GM10266 (cell line): ENCODE measurements at regions not wholly inside any gene's neighbourhood (a gene's known extent, or its start where the extent isn't known, plus 50 kb on each side); places are given as distances from the start of the nearest gene placed in this dataset.

Experiments
- DNase-seq: peaks from one replicate; pipeline ENCODE4 v3.0.0; 2012; ENCODE audit errors: extremely low spot score
- TF ChIP-seq, protein P1 (sequence below): IDR thresholded peaks from 2 replicates; pipeline ENCODE4 v1.5.1; 2012; ENCODE audit warnings: mild to moderate bottlenecking, low read depth; ENCODE audit not compliant: control insufficient read depth, insufficient read depth; ENCODE audit errors: missing control alignments

GRCh38 chr7:18352339-18353255 lies 143.0 kb upstream of the HDAC9 start:
- peak; percentile 10 for DNase-seq

DNA sequence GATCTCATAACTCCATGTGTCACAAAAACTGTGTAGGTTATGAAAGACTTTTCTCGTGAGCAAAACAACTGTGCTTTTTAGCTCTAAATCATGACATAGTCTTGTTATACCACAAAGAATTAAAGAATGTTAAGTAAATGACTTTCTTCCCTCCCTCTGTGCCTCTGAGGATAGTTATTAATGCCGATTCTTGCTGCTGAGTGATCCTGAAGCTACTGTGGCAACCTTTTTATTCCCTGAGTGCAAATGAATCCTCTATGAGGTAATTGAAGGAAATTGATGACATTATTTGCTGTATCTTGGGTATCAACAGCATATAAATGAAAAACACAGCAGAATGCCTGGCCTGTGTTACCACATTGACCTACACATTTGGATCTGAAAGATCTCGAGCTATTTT lies 142.2 kb upstream of the HDAC9 start:
- no peak for DNase-seq
- TF ChIP-seq, protein P1, sequence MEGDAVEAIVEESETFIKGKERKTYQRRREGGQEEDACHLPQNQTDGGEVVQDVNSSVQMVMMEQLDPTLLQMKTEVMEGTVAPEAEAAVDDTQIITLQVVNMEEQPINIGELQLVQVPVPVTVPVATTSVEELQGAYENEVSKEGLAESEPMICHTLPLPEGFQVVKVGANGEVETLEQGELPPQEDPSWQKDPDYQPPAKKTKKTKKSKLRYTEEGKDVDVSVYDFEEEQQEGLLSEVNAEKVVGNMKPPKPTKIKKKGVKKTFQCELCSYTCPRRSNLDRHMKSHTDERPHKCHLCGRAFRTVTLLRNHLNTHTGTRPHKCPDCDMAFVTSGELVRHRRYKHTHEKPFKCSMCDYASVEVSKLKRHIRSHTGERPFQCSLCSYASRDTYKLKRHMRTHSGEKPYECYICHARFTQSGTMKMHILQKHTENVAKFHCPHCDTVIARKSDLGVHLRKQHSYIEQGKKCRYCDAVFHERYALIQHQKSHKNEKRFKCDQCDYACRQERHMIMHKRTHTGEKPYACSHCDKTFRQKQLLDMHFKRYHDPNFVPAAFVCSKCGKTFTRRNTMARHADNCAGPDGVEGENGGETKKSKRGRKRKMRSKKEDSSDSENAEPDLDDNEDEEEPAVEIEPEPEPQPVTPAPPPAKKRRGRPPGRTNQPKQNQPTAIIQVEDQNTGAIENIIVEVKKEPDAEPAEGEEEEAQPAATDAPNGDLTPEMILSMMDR = no peak

More at GRCh38 chr7:18352339-18353255, 143.0 kb upstream of the HDAC9 start:
- TF ChIP-seq, protein P1 = peak; percentile 72

DNA sequence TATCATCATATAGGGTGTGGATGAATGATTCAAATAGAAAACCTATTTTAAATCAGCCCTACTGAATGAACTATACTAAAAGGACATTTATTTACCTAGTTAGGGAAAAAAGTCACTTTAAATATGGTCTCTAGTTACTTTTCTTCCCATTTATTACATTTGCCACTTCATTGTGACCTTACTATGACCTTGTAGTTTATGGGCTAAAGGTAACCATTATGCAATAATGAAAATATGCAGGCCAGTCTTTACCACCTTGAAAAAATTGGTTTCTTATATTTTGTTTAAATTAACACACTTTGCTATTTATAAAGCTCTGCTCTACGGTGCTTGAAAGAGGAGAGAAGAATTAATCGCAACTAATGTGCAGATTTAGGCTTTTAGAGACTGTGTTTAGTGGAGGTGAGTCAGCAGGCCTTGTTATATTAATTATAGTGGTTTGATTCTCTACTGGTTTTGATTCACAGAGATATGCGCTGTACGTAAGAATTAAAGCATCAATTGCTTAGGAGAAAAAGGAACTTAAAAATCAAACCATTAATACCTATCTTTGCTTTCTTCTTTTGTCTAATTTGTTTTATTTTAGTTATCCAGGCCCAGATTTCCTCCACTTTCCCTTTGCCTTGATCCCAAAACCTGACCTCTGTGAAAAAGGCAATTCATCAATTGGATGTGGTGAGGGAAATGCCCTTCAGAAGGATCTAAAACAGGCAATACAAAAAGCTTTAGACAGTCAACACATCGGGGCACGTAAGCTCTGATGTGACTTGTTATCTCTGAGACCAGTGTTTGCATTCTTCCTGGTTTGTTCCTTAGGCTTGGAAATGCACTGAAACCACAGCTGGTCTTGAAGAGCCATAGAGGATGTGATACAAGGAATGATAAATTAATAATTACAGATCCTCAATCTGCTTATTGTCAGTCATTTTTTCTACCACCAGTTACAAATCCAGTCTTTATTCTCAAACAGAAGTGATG lies 141.2 kb upstream of the HDAC9 start:
- TF ChIP-seq, protein P1 = no peak
- DNase-seq = no peak

GRCh38 chr7:18356191-18356645 lies 139.3 kb upstream of the HDAC9 start:
- peak; percentile 19 for DNase-seq
- TF ChIP-seq, protein P1 = peak; percentile 51

- peak; percentile 10 for DNase-seq
- TF ChIP-seq, protein P1 = peak; percentile 0
Observed at GRCh38 chr7:18357691-18358090, 137.9 kb upstream of the HDAC9 start.

- no peak for DNase-seq
- TF ChIP-seq, protein P1 = no peak
Observed at GRCh38 chr7:18361756-18362155, 133.8 kb upstream of the HDAC9 start.
